Fibroblast of skin of right quadriceps (primary cell): ENCODE measurements at regions not wholly inside any gene's neighbourhood (a gene's known extent, or its start where the extent isn't known, plus 50 kb on each side); places are given as distances from the start of the nearest gene placed in this dataset.
"Not testable (repeated sequence)": the region's sequence is repeated elsewhere in the genome, so short reads cannot be mapped to it uniquely, and the experiment has no call there.

Experiments used
- DNase-seq: peaks from one replicate; pipeline ENCODE4 v3.0.0-alpha.2; 2013

- no peak for DNase-seq
These were observed 60.3 kb upstream of the HIVEP3 start for GRCh38 chr1:41978986-41979385.

GRCh38 chr1:41977326-41977725 lies 58.6 kb upstream of the HIVEP3 start:
- DNase-seq: no peak

- no peak for DNase-seq
These were observed 57.9 kb upstream of the HIVEP3 start for GRCh38 chr1:41976671-41977070.

GRCh38 chr1:41975850-41976569 lies 57.3 kb upstream of the HIVEP3 start:
- DNase-seq: no peak

- DNase-seq: no peak
These were observed 56.4 kb upstream of the HIVEP3 start for GRCh38 chr1:41975121-41975520.

- DNase-seq: not testable (repeated sequence)
These were observed 49.8 kb upstream of the HIVEP3 start for GRCh38 chr1:41968557-41968956.
